ENCODE measurements at regions not wholly inside any gene's neighbourhood (a gene's known extent, or its start where the extent isn't known, plus 50 kb on each side); places are given as distances from the start of the nearest gene placed in this dataset.

DNA sequence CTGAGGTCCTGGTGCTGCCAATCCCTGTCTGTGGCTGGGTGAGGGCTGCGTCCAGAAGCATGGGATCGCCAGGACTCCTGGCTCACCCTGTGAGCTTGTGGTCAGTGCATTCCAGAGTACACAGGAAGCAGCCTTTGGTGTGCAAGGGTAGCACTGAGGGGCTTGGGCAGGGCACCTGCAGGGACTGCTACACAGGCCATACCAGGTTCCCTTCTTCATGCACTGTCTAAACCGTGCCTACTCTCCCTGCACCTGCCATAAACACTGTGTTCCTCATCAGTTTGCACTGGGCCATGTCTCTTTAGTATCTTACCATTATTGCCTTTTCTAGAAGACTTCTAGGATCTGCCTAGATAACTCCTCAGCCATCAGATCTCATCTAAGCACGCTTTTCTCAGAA lies 72.8 kb upstream of the NKX2-2 start:
- TF ChIP-seq, protein P1, sequence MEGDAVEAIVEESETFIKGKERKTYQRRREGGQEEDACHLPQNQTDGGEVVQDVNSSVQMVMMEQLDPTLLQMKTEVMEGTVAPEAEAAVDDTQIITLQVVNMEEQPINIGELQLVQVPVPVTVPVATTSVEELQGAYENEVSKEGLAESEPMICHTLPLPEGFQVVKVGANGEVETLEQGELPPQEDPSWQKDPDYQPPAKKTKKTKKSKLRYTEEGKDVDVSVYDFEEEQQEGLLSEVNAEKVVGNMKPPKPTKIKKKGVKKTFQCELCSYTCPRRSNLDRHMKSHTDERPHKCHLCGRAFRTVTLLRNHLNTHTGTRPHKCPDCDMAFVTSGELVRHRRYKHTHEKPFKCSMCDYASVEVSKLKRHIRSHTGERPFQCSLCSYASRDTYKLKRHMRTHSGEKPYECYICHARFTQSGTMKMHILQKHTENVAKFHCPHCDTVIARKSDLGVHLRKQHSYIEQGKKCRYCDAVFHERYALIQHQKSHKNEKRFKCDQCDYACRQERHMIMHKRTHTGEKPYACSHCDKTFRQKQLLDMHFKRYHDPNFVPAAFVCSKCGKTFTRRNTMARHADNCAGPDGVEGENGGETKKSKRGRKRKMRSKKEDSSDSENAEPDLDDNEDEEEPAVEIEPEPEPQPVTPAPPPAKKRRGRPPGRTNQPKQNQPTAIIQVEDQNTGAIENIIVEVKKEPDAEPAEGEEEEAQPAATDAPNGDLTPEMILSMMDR (IDR thresholded peaks at IDR 0.05; ENCODE audit: extremely low read depth in 1 of 2, insufficient read depth in 1 of 2, low read depth in 1 of 2, low read length in 2 of 2): no peak
- TF ChIP-seq EZH2 (IDR thresholded peaks at IDR 0.05; ENCODE audit: borderline replicate concordance, low read depth, low read length, severe bottlenecking): no peak
- TF ChIP-seq POLR2A (IDR thresholded peaks at IDR 0.05; ENCODE audit: low read depth, low read length): no peak
- TF ChIP-seq MYC (IDR thresholded peaks at IDR 0.05; ENCODE audit: low read depth, low read length): no peak
- TF ChIP-seq POLR2AphosphoS5 (IDR thresholded peaks at IDR 0.05; ENCODE audit: insufficient read depth, low read depth, low read length): no peak
